SU-DHL-6 (cell line): ENCODE measurements at regions not wholly inside any gene's neighbourhood (a gene's known extent, or its start where the extent isn't known, plus 50 kb on each side); places are given as distances from the start of the nearest gene placed in this dataset.
"Not testable (repeated sequence)": the region's sequence is repeated elsewhere in the genome, so short reads cannot be mapped to it uniquely, and the experiment has no call there.

Source experiments
- H2AFZ ChIP-seq: fragments of 200-600 bp; sonication (generic); 2 replicates; pipeline ENCODE4 v1.6.1; 2014; ENCODE audit warnings: low read depth, mild to moderate bottlenecking, moderate library complexity, mixed read lengths, antibody characterized with exemption, low read length; ENCODE audit not compliant: severe bottlenecking
- H3F3A ChIP-seq: fragments of 200-600 bp; shearing (Covaris generic); 2 replicates; pipeline ENCODE4 v1.6.0; 2016; ENCODE audit warnings: antibody characterized with exemption, mild to moderate bottlenecking; ENCODE audit not compliant: insufficient read depth
- H3K27ac ChIP-seq: fragments of 200-600 bp; sonication (generic); 2 replicates; pipeline ENCODE4 v1.5.1; 2016; ENCODE audit warnings: low read depth, mild to moderate bottlenecking, low read length, moderate library complexity, mixed read lengths
- H3K27me3 ChIP-seq: fragments of 200-600 bp; sonication (generic), shearing (Covaris generic); 2 replicates; pipeline ENCODE4 v1.6.0; 2014; ENCODE audit warnings: mild to moderate bottlenecking, low read length
- H3K36me3 ChIP-seq: fragments of 200-600 bp; sonication (generic); 2 replicates; pipeline ENCODE4 v1.6.1; 2014; ENCODE audit warnings: mild to moderate bottlenecking, low read length, mixed read lengths
- H3K4me2 ChIP-seq: fragments of 300-600, 200-600 bp; shearing (Covaris generic), sonication (generic); 2 replicates; pipeline ENCODE4 v1.6.0; 2014; ENCODE audit warnings: low read length, low read depth, mild to moderate bottlenecking; ENCODE audit not compliant: poor library complexity, severe bottlenecking
- H3K4me3 ChIP-seq: fragments of 200-600 bp; sonication (generic); 2 replicates; pipeline ENCODE4 v1.5.1; 2014; ENCODE audit warnings: antibody characterized with exemption, low read length, mild to moderate bottlenecking, mixed read lengths; ENCODE audit not compliant: insufficient read depth, poor library complexity, severe bottlenecking
- H3K79me2 ChIP-seq: fragments of 200-600 bp; sonication (generic); 2 replicates; pipeline ENCODE4 v1.6.1; 2014; ENCODE audit warnings: mild to moderate bottlenecking, low read length, moderate library complexity; ENCODE audit not compliant: insufficient read depth
- H3K9ac ChIP-seq: fragments of 200-600 bp; sonication (generic); 2 replicates; pipeline ENCODE4 v1.7.0; 2014; ENCODE audit warnings: mild to moderate bottlenecking, low read length
- H3K9me2 ChIP-seq: fragments of 200-600 bp; sonication (generic); replicated peaks from 2 replicates; pipeline ENCODE4 v1.6.1; 2014; ENCODE audit warnings: low read length; ENCODE audit not compliant: insufficient read depth
- H3K9me3 ChIP-seq: fragments of 200-600 bp; sonication (generic); 2 replicates; pipeline ENCODE4 v1.6.1; 2014; ENCODE audit warnings: low read length, mixed read lengths; ENCODE audit not compliant: insufficient read depth
- H4K20me1 ChIP-seq: fragments of 200-600 bp; sonication (generic); 2 replicates; pipeline ENCODE4 v1.6.1; 2014; ENCODE audit warnings: low read depth, mild to moderate bottlenecking, antibody characterized with exemption, low read length, moderate library complexity, mixed read lengths
- EZH2phosphoT487 ChIP-seq: fragments of 200-600 bp; sonication (generic), shearing (Covaris generic); conservative IDR thresholded peaks from 2 replicates; pipeline ENCODE4 v1.6.1; 2018; ENCODE audit warnings: mild to moderate bottlenecking, antibody characterized with exemption, low read length, moderate library complexity, mixed read lengths
- TF ChIP-seq, protein P1 (sequence below): fragments of 200-600 bp; sonication (generic); IDR thresholded peaks from one replicate; pipeline ENCODE4 v1.5.1; 2017; ENCODE audit warnings: antibody characterized with exemption, mild to moderate bottlenecking, low read length, moderate library complexity; ENCODE audit not compliant: insufficient read depth, poor library complexity, severe bottlenecking

DNA sequence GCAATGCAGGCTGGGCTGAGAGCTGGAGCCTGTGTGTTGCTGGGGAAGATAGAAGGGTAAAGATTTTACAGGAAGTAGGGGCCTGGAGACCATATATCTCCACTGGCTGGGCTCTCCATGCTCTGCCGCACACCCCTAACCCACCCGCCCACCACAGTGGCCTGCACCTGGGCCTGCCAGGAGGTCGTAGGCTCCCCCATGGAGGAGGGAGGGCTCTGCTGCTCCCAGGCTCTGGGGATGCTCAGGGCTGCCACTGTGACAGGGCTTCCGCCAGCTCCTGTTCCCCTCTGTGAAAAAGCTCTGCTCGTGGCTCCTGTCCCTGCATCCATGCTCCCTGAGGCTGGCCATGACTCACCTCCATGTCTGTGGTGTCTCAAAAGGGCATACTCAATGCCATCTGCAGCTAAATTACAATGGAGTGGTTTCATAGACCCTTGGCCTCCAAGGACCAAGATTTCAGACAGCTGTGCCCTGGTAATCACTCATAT, 106.0 kb downstream of the CXCL12 start:
- Histone ChIP-seq H3F3A (no peaks in the 10 kb centered on the region), H3K4me3 (no peak overlapping the region), H3K9ac (no peak overlapping the region), H3K9me2 (no peaks in the 10 kb centered on the region), H2AFZ (no peak overlapping the region), H3K27me3 (no peaks in the 10 kb centered on the region), H3K9me3 (no peaks in the 10 kb centered on the region), H4K20me1 (no peaks in the 10 kb centered on the region), H3K27ac (no peak overlapping the region), H3K4me2 (no peak overlapping the region), H3K36me3 (no peaks in the 10 kb centered on the region), H3K79me2 (no peaks in the 10 kb centered on the region)
- TF ChIP-seq, protein P1, sequence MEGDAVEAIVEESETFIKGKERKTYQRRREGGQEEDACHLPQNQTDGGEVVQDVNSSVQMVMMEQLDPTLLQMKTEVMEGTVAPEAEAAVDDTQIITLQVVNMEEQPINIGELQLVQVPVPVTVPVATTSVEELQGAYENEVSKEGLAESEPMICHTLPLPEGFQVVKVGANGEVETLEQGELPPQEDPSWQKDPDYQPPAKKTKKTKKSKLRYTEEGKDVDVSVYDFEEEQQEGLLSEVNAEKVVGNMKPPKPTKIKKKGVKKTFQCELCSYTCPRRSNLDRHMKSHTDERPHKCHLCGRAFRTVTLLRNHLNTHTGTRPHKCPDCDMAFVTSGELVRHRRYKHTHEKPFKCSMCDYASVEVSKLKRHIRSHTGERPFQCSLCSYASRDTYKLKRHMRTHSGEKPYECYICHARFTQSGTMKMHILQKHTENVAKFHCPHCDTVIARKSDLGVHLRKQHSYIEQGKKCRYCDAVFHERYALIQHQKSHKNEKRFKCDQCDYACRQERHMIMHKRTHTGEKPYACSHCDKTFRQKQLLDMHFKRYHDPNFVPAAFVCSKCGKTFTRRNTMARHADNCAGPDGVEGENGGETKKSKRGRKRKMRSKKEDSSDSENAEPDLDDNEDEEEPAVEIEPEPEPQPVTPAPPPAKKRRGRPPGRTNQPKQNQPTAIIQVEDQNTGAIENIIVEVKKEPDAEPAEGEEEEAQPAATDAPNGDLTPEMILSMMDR = no peak
- no peak for TF ChIP-seq EZH2phosphoT487

DNA sequence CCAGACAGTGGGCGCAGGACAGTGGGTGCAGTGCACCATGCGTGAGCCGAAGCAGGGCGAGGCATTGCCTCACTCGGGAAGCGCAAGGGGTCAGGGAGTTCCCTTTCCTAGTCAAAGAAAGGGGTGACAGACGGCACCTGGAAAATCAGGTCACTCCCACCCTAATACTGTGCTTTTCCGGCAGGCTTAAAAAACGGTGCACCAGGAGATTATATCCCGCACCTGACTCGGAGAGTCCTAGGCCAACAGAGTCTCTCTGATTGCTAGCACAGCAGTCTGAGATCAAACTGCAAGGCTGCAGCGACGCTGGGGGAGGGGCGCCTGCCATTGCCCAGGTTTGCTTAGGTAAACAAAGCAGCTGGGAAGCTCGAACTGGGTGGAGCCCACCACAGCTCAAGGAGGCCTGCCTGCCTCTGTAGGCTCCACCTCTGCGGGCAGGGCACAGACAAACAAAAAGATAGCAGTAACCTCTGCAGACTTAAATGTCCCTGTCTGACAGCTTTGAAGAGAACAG, 116.4 kb downstream of the CXCL12 start:
- H2AFZ ChIP-seq, H3F3A ChIP-seq, H3K4me3 ChIP-seq, H3K79me2 ChIP-seq, H3K4me2 ChIP-seq, H4K20me1 ChIP-seq, H3K27ac ChIP-seq, H3K36me3 ChIP-seq, H3K9me3 ChIP-seq, H3K9me2 ChIP-seq, H3K27me3 ChIP-seq, H3K9ac ChIP-seq: not testable (repeated sequence)

DNA sequence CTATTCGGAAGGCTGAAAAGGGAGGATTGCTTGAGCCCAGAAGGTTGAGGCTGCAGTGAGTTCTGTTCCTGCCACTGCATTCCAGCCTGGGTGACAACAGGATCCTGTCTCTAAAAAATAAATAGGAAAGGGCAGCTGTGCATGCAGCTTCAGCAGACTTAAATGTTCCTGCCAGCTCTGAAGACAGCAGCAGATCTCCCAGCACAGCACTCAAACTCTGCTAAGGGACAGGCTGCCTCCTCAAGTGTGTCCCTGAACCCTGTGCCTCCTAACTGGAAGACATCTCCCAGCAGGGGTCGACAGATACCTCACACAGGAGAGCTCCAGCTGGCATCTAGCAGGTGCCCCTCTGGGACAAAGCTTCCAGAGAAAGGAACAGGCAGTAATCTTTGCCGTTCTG, 117.9 kb downstream of the CXCL12 start:
- Histone ChIP-seq H4K20me1 (no peaks in the 10 kb centered on the region), H3K9me2 (no peaks in the 10 kb centered on the region), H3K9me3 (no peaks in the 10 kb centered on the region), H3K36me3 (no peaks in the 10 kb centered on the region), H3F3A (no peaks in the 10 kb centered on the region), H3K9ac (no peak overlapping the region), H3K4me2 (no peak overlapping the region), H2AFZ (no peak overlapping the region), H3K27ac (no peak overlapping the region), H3K4me3 (no peak overlapping the region), H3K79me2 (no peaks in the 10 kb centered on the region), H3K27me3 (no peaks in the 10 kb centered on the region)
- TF ChIP-seq, protein P1 = no peak
- TF ChIP-seq EZH2phosphoT487 = no peak

GRCh38 chr10:44264244-44264643, 120.7 kb downstream of the CXCL12 start:
- Histone ChIP-seq H3K36me3 (no peaks in the 10 kb centered on the region), H4K20me1 (no peaks in the 10 kb centered on the region), H3K9ac (no peak overlapping the region), H2AFZ (no peak overlapping the region), H3K27me3 (no peaks in the 10 kb centered on the region), H3F3A (no peaks in the 10 kb centered on the region), H3K4me2 (no peak overlapping the region), H3K9me2 (no peaks in the 10 kb centered on the region), H3K27ac (no peak overlapping the region), H3K9me3 (no peaks in the 10 kb centered on the region), H3K4me3 (no peak overlapping the region), H3K79me2 (no peaks in the 10 kb centered on the region)
- TF ChIP-seq, protein P1 = no peak
- TF ChIP-seq EZH2phosphoT487 = no peak
